GM12892 (cell line): ENCODE measurements at regions not wholly inside any gene's neighbourhood (a gene's known extent, or its start where the extent isn't known, plus 50 kb on each side); places are given as distances from the start of the nearest gene placed in this dataset.

Experiments
- POLR2A ChIP-seq: IDR thresholded peaks from 2 replicates; pipeline ENCODE4 v1.6.1; 2011; ENCODE audit warnings: low read depth, low read length, control low read depth
- POLR2AphosphoS5 ChIP-seq: IDR thresholded peaks from 2 replicates; pipeline ENCODE4 v1.6.1; 2011; ENCODE audit warnings: low read depth, low read length, control low read depth
- TAF1 ChIP-seq: IDR thresholded peaks from 2 replicates; pipeline ENCODE4 v1.6.1; 2011; ENCODE audit warnings: low read depth, mild to moderate bottlenecking, control low read depth, low read length, borderline replicate concordance

DNA sequence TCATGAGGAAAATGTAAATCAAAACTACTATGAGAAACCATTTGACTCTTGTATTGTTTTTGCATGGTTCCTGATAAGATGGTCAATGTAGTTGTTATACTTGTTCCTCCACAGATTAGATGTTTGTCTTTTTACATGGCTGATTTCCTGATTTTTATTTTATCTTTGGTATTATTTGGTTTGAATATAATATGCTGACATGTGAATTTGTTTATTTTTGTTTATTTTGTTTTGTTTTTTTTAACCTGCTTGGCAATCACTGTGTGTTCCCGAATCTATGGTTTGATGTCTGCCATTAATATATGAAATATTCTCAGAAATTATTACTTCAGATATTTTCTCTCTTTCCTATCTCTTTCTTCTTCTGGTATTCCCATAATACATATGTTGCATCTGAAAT, 899.5 kb upstream of the ADGRB3 start:
- no peak for TF ChIP-seq POLR2AphosphoS5
- TF ChIP-seq TAF1 = no peak
- TF ChIP-seq POLR2A = no peak
